ENCODE measurements at regions not wholly inside any gene's neighbourhood (a gene's known extent, or its start where the extent isn't known, plus 50 kb on each side); places are given as distances from the start of the nearest gene placed in this dataset.

- FAIRE-seq (no peak), DNase-seq (ENCODE audit: low spot score) (no peak)
Measured at GRCh38 chr4:106679063-106679462, 310.5 kb upstream of the GIMD1 start.

GRCh38 chr4:106677213-106677612, 308.6 kb upstream of the GIMD1 start:
- FAIRE-seq (no peak), DNase-seq (ENCODE audit: low spot score) (no peak)

- DNase-seq (ENCODE audit: low spot score) (no peak), FAIRE-seq (no peak)
Measured at GRCh38 chr4:106676173-106676921, 307.8 kb upstream of the GIMD1 start.

GRCh38 chr4:106671716-106672115, 303.1 kb upstream of the GIMD1 start:
- FAIRE-seq (no peak), DNase-seq (ENCODE audit: low spot score) (no peak)

- DNase-seq (ENCODE audit: low spot score) (no peak), FAIRE-seq (no peak)
Measured at GRCh38 chr4:106670976-106671375, 302.4 kb upstream of the GIMD1 start.

GRCh38 chr4:106659371-106659770, 290.8 kb upstream of the GIMD1 start:
- FAIRE-seq, result no peak
- no peak for DNase-seq (ENCODE audit: low spot score)

- DNase-seq (ENCODE audit: low spot score) (no peak), FAIRE-seq (no peak)
Measured at GRCh38 chr4:106652095-106652494, 283.5 kb upstream of the GIMD1 start.

GRCh38 chr4:106650701-106651100, 282.1 kb upstream of the GIMD1 start:
- no peak for FAIRE-seq

GRCh38 chr4:106647451-106647850, 278.9 kb upstream of the GIMD1 start:
- FAIRE-seq (no peak), DNase-seq (ENCODE audit: low spot score) (no peak)

More at GRCh38 chr4:106650701-106651100, 282.1 kb upstream of the GIMD1 start:
- DNase-seq (ENCODE audit: low spot score), result no peak

- FAIRE-seq, result no peak
Measured at GRCh38 chr4:106629268-106629625, 260.7 kb upstream of the GIMD1 start.

GRCh38 chr4:106628586-106629267, 260.1 kb upstream of the GIMD1 start:
- FAIRE-seq (no peak), DNase-seq (ENCODE audit: low spot score) (no peak)

More at GRCh38 chr4:106629268-106629625, 260.7 kb upstream of the GIMD1 start:
- no peak for DNase-seq (ENCODE audit: low spot score)

GRCh38 chr4:106627051-106627450, 258.5 kb upstream of the GIMD1 start:
- DNase-seq (ENCODE audit: low spot score) (no peak), FAIRE-seq (no peak)

- FAIRE-seq (no peak), DNase-seq (ENCODE audit: low spot score) (no peak)
Measured at GRCh38 chr4:106624671-106625070, 256.1 kb upstream of the GIMD1 start.

GRCh38 chr4:106618956-106619355, 250.4 kb upstream of the GIMD1 start:
- no peak for DNase-seq (ENCODE audit: low spot score)
- no peak for FAIRE-seq

GRCh38 chr4:106615961-106616360, 247.4 kb upstream of the GIMD1 start:
- no peak for DNase-seq (ENCODE audit: low spot score)
- FAIRE-seq, result no peak

GRCh38 chr4:106615410-106615945, 246.9 kb upstream of the GIMD1 start:
- DNase-seq (ENCODE audit: low spot score) (no peak), FAIRE-seq (no peak)

- no peak for DNase-seq (ENCODE audit: low spot score)
- FAIRE-seq, result no peak
Measured at GRCh38 chr4:106614441-106614840, 245.9 kb upstream of the GIMD1 start.

GRCh38 chr4:106609917-106610316, 241.3 kb upstream of the GIMD1 start:
- no peak for DNase-seq (ENCODE audit: low spot score)
- FAIRE-seq, result no peak

- FAIRE-seq (no peak), DNase-seq (ENCODE audit: low spot score) (no peak)
Measured at GRCh38 chr4:106607558-106607957, 239.0 kb upstream of the GIMD1 start.

- FAIRE-seq, result no peak
- no peak for DNase-seq (ENCODE audit: low spot score)
Measured at GRCh38 chr4:106604319-106605051, 235.9 kb upstream of the GIMD1 start.

GRCh38 chr4:106603471-106603870, 234.9 kb upstream of the GIMD1 start:
- DNase-seq (ENCODE audit: low spot score) (no peak), FAIRE-seq (no peak)

GRCh38 chr4:106602711-106603110, 234.1 kb upstream of the GIMD1 start:
- no peak for FAIRE-seq
- no peak for DNase-seq (ENCODE audit: low spot score)

Measured in RCC 7860 (cell line).